Activated naive CD8-positive, alpha-beta T cell treated with anti-CD3 and anti-CD28 coated beads, Interleukin-2, amount 10 ng/mL, durations not matched to agents 7 days and 5 days (primary cell): ENCODE measurements at regions not wholly inside any gene's neighbourhood (a gene's known extent, or its start where the extent isn't known, plus 50 kb on each side); places are given as distances from the start of the nearest gene placed in this dataset.

Experiments
- ATAC-seq: fragments of 150-1000 bp; cut with Tn5 transposase; one replicate; pipeline ENCODE4 v1.10.0; 2021; ENCODE audit warnings: low read depth, moderate library complexity
- POLR2A ChIA-PET: fragments of 350-600 bp; sonication (Branson Sonifier 250); formaldehyde crosslinking; loops from one replicate; lab custom pipeline; 2021; ENCODE audit warnings: antibody characterized with exemption; lab: Charles Lee
- DNase-seq: peaks from one replicate; pipeline ENCODE4 v3.0.0; 2021
- H3K27ac Mint-ChIP-seq: one replicate; pipeline ENCODE4 v1.8.0; 2022; ENCODE audit warnings: mild to moderate bottlenecking, mixed read lengths
- H3K27me3 Mint-ChIP-seq: one replicate; pipeline ENCODE4 v1.8.0; 2022; ENCODE audit warnings: mild to moderate bottlenecking, moderate library complexity, mixed read lengths
- H3K36me3 Mint-ChIP-seq: one replicate; pipeline ENCODE4 v1.8.0; 2021; ENCODE audit warnings: mild to moderate bottlenecking, mixed read lengths
- H3K4me1 Mint-ChIP-seq: one replicate; pipeline ENCODE4 v1.8.0; 2021; ENCODE audit warnings: mixed read lengths
- H3K4me3 Mint-ChIP-seq: one replicate; pipeline ENCODE4 v1.8.0; 2022; ENCODE audit warnings: mild to moderate bottlenecking, moderate library complexity, mixed read lengths
- H3K9me3 Mint-ChIP-seq: one replicate; pipeline ENCODE4 v1.8.0; 2021; ENCODE audit warnings: mixed read lengths

DNA sequence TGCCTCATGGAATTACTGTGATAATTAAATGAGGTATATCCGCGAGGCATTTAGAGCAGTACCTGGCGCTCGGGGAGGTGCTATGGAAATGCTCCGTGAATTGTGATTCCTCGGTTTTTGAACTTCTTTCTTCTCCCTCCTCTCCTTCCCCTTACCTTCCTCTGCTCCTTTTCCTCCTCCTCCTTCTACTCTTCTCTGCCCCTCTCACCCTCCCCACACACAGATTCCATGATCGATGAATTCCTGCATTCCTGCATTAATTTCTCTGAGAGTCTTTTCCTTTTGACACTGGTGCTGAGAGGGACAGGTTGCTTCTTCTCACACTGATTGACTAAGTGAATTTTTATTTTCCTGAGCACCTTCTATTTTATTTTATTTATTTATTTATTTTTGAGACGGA is 101.2 kb upstream of the RGMA start:
- H3K9me3 Mint-ChIP-seq = no peaks in the 10 kb centered on the region
- H3K27ac Mint-ChIP-seq = no peak overlapping the region
- DNase-seq = no peak
- POLR2A ChIA-PET = no interaction called here
- H3K27me3 Mint-ChIP-seq = peaks cover 24% of the 10 kb centered on the region
- no peaks in the 10 kb centered on the region for H3K4me1 Mint-ChIP-seq
- no peak overlapping the region for H3K4me3 Mint-ChIP-seq
- no peak for ATAC-seq
- H3K36me3 Mint-ChIP-seq = no peaks in the 10 kb centered on the region

DNA sequence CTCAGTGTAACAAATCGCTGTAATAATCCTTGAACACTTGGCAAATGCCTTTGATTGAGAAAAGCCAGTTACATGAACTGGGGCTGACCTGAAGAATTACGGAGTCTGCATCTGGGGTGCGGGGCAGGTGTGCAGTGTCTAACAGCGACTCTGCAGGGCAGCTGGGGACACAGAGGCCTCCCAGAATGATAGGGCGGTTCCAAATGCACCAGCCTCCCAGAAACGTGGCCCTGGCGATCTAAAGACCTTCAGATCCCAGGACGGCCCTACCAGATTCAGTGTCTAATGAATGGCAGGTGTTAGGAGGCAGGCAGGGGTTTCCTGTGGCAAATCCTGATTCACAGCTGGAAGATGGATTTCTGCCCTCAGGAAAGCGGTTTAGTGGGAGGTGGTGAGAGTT is 100.5 kb upstream of the RGMA start:
- H3K4me1 Mint-ChIP-seq = no peaks in the 10 kb centered on the region
- ATAC-seq = no peak
- DNase-seq = no peak
- no peak overlapping the region for H3K4me3 Mint-ChIP-seq
- H3K27ac Mint-ChIP-seq = no peak overlapping the region
- H3K27me3 Mint-ChIP-seq = peaks cover 24% of the 10 kb centered on the region
- H3K36me3 Mint-ChIP-seq = no peaks in the 10 kb centered on the region
- POLR2A ChIA-PET = no interaction called here
- H3K9me3 Mint-ChIP-seq = no peaks in the 10 kb centered on the region

DNA sequence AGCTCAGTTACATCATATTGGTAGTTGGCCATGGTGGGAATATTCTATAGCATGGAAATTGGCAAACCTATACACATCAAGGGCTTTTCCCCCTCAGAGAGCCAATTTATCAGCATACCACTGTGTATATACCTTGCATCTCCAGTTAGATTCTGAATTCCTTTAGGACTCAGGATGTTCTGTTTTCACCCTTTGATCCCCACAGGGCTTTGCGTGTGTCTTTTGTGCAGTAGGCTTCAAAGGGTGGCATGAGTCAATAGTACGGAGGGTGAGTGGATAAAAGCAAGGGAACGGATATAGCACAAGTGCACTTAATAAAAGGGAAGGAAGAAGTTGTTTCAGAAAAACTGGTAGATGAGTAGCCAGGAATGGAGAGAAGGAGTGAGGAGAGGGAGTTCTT is 99.2 kb upstream of the RGMA start:
- Mint-ChIP-seq H3K9me3 (no peaks in the 10 kb centered on the region), H3K27ac (no peak overlapping the region), H3K4me3 (no peak overlapping the region), H3K27me3 (peaks cover 22% of the 10 kb centered on the region), H3K4me1 (no peaks in the 10 kb centered on the region), H3K36me3 (no peaks in the 10 kb centered on the region)
- POLR2A ChIA-PET = no interaction called here
- DNase-seq (no peak), ATAC-seq (no peak)

- POLR2A ChIA-PET = no interaction called here
- Mint-ChIP-seq H3K4me1 (no peaks in the 10 kb centered on the region), H3K9me3 (no peaks in the 10 kb centered on the region), H3K27me3 (peaks cover 20% of the 10 kb centered on the region), H3K27ac (no peak overlapping the region), H3K36me3 (no peaks in the 10 kb centered on the region), H3K4me3 (no peak overlapping the region)
- ATAC-seq (no peak), DNase-seq (no peak)
Observed at GRCh38 chr15:93185796-93186195, 96.8 kb upstream of the RGMA start.

GRCh38 chr15:93182703-93183205 is 93.7 kb upstream of the RGMA start:
- ATAC-seq (no peak), DNase-seq (no peak)
- POLR2A ChIA-PET = no interaction called here
- Mint-ChIP-seq H3K4me1 (no peaks in the 10 kb centered on the region), H3K9me3 (no peaks in the 10 kb centered on the region), H3K4me3 (no peak overlapping the region), H3K36me3 (no peaks in the 10 kb centered on the region), H3K27me3 (peaks cover 5% of the 10 kb centered on the region), H3K27ac (no peak overlapping the region)

DNA sequence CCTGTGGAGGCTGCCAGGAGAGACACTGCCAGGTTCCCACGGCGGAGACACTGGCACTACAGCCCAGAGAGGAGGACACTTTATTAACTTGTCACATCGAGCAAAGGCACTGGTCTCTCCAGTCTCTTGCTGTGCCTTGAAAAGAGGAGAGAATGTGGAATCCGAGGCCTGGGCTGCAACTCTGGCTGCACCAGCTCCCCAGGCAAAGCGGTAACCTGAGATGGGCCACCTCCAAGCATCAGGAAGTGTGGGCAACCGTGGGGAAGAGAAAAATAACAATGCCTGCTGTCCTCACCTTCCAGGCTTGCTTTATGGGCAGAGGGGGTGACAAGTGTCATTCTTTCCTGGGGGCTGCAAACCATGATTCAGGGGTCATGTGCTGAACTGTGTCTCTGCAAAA is 91.6 kb upstream of the RGMA start:
- Mint-ChIP-seq H3K27ac (no peak overlapping the region), H3K4me1 (no peaks in the 10 kb centered on the region), H3K36me3 (no peaks in the 10 kb centered on the region), H3K9me3 (no peaks in the 10 kb centered on the region), H3K27me3 (peaks cover 2% of the 10 kb centered on the region), H3K4me3 (no peak overlapping the region)
- POLR2A ChIA-PET = no interaction called here
- no peak for DNase-seq
- ATAC-seq = no peak

DNA sequence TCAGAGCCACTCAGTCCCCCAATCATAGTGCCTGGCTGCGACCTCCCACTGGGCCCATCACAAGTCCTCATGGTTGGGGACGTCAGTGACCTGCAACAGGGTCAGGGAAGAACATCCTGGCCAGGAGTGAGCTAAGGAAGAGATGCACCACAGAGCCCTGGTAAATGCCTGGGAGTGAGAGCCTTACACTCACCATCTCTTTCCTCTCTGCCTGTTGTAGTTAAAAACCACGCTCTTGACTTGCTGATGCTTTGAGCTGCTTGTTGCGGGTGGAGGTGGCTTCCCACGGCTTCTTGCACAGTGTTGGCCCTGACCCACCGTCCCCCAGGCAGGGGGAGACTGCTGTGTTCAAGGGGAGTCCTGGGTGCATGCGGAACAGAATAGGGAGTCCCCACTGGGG is 91.1 kb upstream of the RGMA start:
- Mint-ChIP-seq H3K36me3 (no peaks in the 10 kb centered on the region), H3K27me3 (peaks cover 4% of the 10 kb centered on the region), H3K4me3 (no peak overlapping the region), H3K4me1 (no peaks in the 10 kb centered on the region), H3K9me3 (no peaks in the 10 kb centered on the region), H3K27ac (no peak overlapping the region)
- POLR2A ChIA-PET = no interaction called here
- ATAC-seq = no peak
- no peak for DNase-seq

DNA sequence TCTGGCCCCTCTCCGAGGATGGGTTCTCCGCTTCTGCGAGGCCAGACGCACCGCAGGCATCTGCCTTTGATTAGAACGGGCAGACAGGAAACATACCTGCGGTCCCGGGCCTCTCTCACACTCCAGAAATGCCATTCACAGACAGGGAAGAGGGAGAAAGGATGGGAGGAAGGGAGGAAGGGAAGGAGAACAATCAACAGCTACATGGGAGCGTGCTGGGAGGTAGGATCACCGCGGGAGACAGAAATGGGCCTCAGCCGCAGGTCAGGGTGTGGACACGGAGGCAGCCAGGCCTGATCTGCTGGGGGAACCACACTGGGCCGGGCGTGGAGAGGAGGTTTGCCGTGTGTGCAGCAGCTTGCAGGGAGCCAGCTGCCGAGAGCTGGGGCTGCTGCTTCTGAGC is 90.7 kb upstream of the RGMA start:
- POLR2A ChIA-PET = no interaction called here
- no peak overlapping the region for H3K27ac Mint-ChIP-seq
- no peaks in the 10 kb centered on the region for H3K4me1 Mint-ChIP-seq

GRCh38 chr15:93179072-93179471 is 90.1 kb upstream of the RGMA start:
- Mint-ChIP-seq H3K4me3 (no peak overlapping the region), H3K4me1 (no peaks in the 10 kb centered on the region), H3K27me3 (peaks cover 6% of the 10 kb centered on the region), H3K36me3 (no peaks in the 10 kb centered on the region), H3K9me3 (peaks cover 2% of the 10 kb centered on the region), H3K27ac (no peak overlapping the region)
- DNase-seq (no peak), ATAC-seq (no peak)
- POLR2A ChIA-PET = no interaction called here

More for the DNA sequence above, 90.7 kb upstream of the RGMA start:
- no peak overlapping the region for H3K4me3 Mint-ChIP-seq
- ATAC-seq (no peak), DNase-seq (no peak)
- H3K9me3 Mint-ChIP-seq = no peaks in the 10 kb centered on the region
- no peaks in the 10 kb centered on the region for H3K36me3 Mint-ChIP-seq
- H3K27me3 Mint-ChIP-seq = peaks cover 6% of the 10 kb centered on the region

DNA sequence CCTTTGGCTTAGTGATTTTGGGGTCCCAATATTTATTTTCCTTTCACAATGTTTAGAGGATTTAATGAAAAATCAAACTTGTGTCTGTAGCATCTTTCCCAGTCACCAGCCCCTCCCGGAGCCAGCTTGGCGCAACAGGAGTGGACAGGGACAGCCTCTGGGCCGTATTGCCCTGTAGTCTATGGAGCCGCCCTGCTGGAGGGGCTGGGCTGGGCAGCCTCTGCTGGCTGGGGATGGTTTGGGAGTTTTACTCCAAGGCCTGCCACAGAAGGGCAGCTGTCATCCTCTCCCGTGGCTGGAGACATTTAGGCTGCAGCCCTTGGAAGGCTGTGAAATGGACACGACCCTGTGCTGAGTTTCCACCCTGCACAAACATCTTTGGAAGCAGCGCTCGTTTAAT is 89.4 kb upstream of the RGMA start:
- Mint-ChIP-seq H3K4me1 (no peaks in the 10 kb centered on the region), H3K27me3 (peaks cover 6% of the 10 kb centered on the region), H3K27ac (no peak overlapping the region), H3K9me3 (peaks cover 2% of the 10 kb centered on the region), H3K36me3 (no peaks in the 10 kb centered on the region), H3K4me3 (no peak overlapping the region)
- ATAC-seq (no peak), DNase-seq (no peak)
- POLR2A ChIA-PET = no interaction called here

DNA sequence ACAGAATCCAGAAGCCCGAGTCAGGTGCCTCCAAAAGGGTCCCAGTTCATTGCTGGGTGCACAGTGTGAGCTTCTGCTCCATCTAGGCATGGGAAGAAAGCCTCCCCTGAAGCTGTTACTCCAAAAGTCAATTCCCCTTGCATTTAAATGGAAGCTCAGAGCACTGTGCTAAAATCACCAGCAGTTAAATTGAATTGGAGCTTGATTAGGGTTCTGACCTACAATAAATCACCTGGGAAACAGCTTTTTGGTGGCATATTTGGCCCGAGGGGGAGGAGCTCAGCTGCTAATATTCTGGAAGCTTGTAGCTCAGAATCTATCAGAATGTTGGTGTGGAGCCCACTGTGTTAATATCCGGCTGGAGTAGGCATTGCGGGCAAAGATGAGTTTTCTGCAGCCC is 87.1 kb upstream of the RGMA start:
- ATAC-seq = no peak
- POLR2A ChIA-PET = no interaction called here

GRCh38 chr15:93174836-93175235 is 85.8 kb upstream of the RGMA start:
- Mint-ChIP-seq H3K9me3 (peaks cover 2% of the 10 kb centered on the region), H3K4me3 (no peak overlapping the region), H3K27me3 (peaks cover 13% of the 10 kb centered on the region), H3K36me3 (no peaks in the 10 kb centered on the region), H3K4me1 (no peaks in the 10 kb centered on the region), H3K27ac (no peak overlapping the region)
- no peak for DNase-seq
- no peak for ATAC-seq
- POLR2A ChIA-PET = no interaction called here

More for the DNA sequence above, 87.1 kb upstream of the RGMA start:
- Mint-ChIP-seq H3K4me3 (no peak overlapping the region), H3K27me3 (peaks cover 13% of the 10 kb centered on the region), H3K9me3 (peaks cover 2% of the 10 kb centered on the region), H3K27ac (no peak overlapping the region), H3K36me3 (no peaks in the 10 kb centered on the region), H3K4me1 (no peaks in the 10 kb centered on the region)
- DNase-seq = no peak

- H3K27ac Mint-ChIP-seq = no peak overlapping the region
- DNase-seq (no peak), ATAC-seq (no peak)
- H3K4me3 Mint-ChIP-seq = no peak overlapping the region
- H3K4me1 Mint-ChIP-seq = no peaks in the 10 kb centered on the region
- no peaks in the 10 kb centered on the region for H3K36me3 Mint-ChIP-seq
- H3K9me3 Mint-ChIP-seq = peaks cover 2% of the 10 kb centered on the region
- peaks cover 16% of the 10 kb centered on the region for H3K27me3 Mint-ChIP-seq
- POLR2A ChIA-PET = no interaction called here
Observed at GRCh38 chr15:93173369-93173768, 84.4 kb upstream of the RGMA start.

DNA sequence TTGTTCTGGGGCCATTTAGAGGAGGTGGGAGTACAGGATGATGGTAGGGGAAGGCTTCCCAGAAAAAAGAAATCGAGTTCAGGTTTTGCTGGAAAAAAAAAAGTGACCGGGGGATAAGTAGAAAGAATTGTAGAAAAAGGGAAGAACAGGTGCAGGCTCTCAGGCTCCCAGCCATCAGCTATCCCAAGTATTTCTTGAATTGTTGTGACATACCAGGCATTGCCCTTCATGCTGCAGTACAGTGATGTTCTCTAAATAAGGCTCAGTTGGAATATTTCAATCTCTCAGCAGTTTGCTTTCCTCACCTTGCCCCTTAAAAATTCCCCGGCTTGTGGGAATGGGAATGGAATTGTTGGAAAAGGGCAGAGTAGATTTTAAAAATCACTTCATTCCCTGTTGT is 82.5 kb upstream of the RGMA start:
- H3K27ac Mint-ChIP-seq = no peak overlapping the region
- DNase-seq (no peak), ATAC-seq (no peak)
- H3K4me1 Mint-ChIP-seq = peaks cover 2% of the 10 kb centered on the region
- peaks cover 2% of the 10 kb centered on the region for H3K9me3 Mint-ChIP-seq
- H3K27me3 Mint-ChIP-seq = peaks cover 31% of the 10 kb centered on the region
- no peak overlapping the region for H3K4me3 Mint-ChIP-seq
- POLR2A ChIA-PET = no interaction called here
- H3K36me3 Mint-ChIP-seq = no peaks in the 10 kb centered on the region

DNA sequence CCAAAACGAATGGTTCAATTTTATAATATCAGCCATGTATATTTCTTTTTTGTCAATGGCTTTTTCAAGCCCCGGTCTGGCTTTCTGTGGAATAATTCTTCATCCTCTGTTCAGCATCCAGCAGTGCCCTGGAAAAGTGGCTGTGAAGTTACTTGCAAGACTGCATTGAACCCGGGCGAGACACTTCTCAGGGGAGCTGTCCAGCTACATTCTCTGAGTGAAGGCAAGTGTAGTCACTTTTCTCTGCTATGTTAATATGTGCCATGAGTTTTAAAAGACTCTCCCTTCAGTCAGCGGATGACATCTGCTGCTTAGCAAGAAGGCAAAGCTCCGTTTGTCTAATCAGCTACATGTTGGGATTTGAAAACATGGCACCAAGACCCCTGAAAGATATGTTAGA is 81.3 kb upstream of the RGMA start:
- DNase-seq = no peak
- H3K4me1 Mint-ChIP-seq = peaks cover 6% of the 10 kb centered on the region
- peaks cover 37% of the 10 kb centered on the region for H3K27me3 Mint-ChIP-seq
- no peak overlapping the region for H3K4me3 Mint-ChIP-seq
- ATAC-seq = no peak
- H3K27ac Mint-ChIP-seq = no peak overlapping the region
- H3K9me3 Mint-ChIP-seq = peaks cover 2% of the 10 kb centered on the region
- H3K36me3 Mint-ChIP-seq = no peaks in the 10 kb centered on the region
- POLR2A ChIA-PET = no interaction called here
